ENCODE measurements at regions not wholly inside any gene's neighbourhood (a gene's known extent, or its start where the extent isn't known, plus 50 kb on each side); places are given as distances from the start of the nearest gene placed in this dataset.

DNA sequence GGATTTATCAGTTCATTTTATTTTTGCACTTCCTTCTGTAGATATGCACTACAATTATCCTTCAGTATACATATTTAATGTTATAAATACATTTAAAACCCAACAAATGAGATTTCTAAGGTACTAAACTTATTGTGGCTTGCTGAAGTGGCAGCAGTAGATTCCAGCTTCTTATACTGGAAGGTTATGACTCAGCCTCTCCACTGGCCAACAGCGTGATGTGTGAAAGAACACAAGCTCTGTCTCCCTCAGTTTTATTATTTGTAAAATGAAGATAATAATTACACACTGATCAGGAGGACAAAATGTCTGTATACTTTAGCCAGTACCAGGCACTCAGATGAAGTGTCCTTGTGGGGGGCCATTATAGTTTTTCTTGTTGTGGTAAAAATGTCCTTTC is 1147.1 kb downstream of the CNTNAP5 start:
- TF ChIP-seq, protein P1, sequence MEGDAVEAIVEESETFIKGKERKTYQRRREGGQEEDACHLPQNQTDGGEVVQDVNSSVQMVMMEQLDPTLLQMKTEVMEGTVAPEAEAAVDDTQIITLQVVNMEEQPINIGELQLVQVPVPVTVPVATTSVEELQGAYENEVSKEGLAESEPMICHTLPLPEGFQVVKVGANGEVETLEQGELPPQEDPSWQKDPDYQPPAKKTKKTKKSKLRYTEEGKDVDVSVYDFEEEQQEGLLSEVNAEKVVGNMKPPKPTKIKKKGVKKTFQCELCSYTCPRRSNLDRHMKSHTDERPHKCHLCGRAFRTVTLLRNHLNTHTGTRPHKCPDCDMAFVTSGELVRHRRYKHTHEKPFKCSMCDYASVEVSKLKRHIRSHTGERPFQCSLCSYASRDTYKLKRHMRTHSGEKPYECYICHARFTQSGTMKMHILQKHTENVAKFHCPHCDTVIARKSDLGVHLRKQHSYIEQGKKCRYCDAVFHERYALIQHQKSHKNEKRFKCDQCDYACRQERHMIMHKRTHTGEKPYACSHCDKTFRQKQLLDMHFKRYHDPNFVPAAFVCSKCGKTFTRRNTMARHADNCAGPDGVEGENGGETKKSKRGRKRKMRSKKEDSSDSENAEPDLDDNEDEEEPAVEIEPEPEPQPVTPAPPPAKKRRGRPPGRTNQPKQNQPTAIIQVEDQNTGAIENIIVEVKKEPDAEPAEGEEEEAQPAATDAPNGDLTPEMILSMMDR (IDR thresholded peaks at IDR 0.05; ENCODE audit: poor library complexity) = no peak
- TF ChIP-seq EZH2 (IDR thresholded peaks at IDR 0.05; ENCODE audit: borderline replicate concordance) (no peak), EZH2phosphoT487 (IDR thresholded peaks at IDR 0.05; ENCODE audit: low read depth, severe bottlenecking, unreplicated experiment) (no peak)
